HG03103 (cell line): ENCODE measurements at regions not wholly inside any gene's neighbourhood (a gene's known extent, or its start where the extent isn't known, plus 50 kb on each side); places are given as distances from the start of the nearest gene placed in this dataset.

Source experiments
- ATAC-seq: cut with Tn5 transposase; IDR thresholded peaks from one replicate; pipeline ENCODE4 v1.9.1; 2021; ENCODE audit warnings: low read depth; ENCODE audit not compliant: unreplicated experiment

DNA sequence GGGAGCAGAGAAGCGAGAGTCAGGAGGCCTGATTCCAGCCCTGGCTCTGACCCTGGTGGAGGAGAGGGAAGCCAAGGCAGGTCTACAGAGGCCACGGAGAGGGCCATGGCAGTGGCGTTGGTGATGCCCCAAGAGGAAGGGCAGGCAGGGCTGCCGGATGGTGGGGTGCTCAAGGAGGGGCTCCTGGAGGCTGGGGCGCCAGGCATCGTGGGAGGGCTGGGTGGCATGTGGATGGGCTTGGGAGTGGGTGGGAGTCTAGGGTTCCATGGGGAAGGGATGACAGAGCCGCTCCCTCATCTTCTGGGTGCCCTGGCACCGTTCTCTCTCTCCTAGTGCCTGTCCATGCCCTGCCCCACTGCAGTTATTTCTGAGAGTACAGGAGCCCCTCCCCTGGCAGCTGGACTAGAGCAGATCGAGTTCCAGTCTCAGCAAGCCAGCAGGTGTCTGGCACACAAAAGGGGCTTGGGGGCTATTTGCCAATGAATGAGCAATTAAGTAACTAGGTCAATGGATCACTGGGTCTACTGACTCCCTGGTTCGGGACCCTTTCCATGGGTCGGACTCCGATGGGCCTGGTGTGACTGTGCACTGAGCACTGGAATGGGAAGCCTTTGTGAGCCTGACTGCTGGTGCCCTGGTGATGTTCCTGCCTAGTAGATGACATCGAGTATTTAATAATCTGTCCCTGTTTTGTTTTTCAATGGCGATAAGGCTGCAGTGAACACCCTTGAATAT lies 570.0 kb downstream of the TBC1D22A start:
- ATAC-seq: no peak

DNA sequence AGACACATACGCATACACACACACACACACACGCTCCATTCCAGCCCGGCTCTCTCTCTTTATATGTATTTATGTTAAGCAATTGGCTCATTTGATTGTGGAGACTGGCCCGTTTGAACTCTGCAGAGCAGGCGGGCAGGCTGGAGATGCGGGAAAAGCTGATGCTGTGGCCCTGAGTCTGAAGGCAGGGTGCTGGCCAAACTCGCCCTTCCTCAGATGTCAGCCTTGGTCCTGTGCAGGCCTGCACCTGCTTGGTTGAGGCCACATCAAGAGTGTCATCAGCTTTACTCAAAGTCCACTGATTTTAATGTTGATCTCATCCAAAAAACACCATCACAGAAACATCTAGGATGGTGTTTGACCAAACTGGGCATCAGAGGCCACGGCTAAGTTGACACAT lies 569.3 kb downstream of the TBC1D22A start:
- no peak for ATAC-seq

DNA sequence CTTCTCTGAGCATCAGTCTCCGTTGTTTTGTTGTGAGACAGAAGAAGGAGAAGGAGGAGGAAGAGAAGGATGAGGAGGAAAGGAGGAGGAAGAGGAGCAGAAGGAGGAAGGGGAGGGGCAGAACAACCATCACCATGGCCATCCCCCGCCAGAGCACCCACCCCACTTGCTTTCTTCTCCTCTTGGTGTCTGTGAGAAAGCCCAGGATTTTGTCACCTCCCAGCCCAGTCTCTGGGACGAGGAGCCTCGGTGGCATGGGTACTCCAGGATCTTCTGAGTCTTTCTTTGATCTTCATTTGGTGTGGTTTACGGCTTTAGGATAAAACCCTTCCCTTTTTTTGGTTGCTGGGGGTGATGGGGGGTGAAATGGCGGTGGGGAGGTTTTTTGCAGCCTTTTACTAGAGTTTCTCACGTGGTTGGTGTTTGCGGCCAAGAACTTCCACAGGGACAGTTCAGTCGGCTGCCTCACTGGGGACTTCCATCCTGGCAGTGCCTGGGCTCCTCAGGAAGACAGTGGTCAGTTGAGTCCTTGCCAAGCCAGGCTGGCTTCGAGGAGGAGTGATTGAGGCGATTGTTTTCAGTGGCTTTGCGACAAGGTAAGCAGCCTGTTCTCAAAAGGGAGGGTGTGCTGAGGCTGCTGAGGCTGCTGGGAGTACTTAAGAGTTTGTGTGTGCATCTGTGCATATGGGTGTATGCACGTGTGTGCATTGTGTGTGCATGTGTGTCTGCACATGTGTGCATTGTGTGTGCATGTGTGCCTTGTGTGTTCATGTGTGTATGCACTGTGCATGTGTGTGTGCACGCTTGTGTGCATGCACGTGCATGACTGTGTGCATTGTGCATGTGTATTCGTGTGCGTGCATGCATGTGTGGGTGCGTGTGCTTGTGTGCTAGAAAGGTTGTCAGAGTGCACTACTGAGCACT lies 567.5 kb downstream of the TBC1D22A start:
- ATAC-seq: no peak

DNA sequence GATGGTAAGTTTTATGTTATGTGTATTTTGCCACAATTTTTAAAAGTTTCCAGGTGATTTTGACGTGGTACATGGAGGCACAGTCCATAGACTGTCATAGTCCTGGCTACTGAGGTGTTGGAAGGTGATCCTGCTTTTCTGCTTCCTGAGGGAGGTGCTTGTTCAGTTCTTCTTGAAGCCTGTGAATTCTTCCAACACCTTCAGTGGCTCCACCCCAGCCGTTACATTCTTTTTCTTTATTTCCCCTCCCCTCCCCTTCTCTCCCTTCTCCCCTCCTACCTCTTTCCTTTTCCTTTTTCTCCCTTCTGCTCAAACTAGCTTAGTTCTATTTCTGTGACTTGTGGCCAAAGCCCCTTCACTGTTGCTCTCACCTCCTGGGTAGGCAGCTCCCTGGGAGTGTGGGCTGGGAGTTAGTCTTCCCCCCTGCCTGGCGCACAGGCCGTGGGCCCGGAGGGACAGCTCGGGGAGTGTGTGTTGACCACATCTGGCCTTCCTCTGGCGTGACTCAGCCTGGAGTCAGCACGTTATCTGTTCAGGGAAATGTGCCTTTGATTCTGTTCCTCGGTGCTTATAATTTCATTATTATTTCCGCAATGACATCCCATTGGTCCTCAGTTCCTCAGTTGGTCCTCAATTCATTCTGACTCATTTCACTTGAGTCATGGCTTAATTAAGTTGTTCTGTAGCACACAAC lies 566.2 kb downstream of the TBC1D22A start:
- no peak for ATAC-seq

DNA sequence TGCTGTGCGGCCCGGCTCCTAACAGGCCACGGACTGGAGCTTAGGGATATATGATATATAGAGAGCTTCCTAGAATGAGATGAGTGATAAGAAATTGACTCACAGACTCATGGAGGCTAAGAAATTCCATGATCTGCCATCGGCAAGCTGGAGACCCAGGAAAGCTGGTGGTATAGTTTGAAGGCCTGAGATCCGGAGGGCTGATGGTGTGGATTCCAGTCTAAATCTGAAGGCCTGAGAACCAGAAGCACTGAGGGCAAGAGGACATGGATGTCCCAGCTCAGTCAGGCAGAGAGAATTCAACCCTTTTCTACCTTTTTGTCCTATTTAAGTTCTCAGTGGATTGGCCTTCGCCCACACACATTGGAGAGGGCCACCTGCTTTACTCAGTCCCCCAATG lies 564.8 kb downstream of the TBC1D22A start:
- no peak for ATAC-seq

DNA sequence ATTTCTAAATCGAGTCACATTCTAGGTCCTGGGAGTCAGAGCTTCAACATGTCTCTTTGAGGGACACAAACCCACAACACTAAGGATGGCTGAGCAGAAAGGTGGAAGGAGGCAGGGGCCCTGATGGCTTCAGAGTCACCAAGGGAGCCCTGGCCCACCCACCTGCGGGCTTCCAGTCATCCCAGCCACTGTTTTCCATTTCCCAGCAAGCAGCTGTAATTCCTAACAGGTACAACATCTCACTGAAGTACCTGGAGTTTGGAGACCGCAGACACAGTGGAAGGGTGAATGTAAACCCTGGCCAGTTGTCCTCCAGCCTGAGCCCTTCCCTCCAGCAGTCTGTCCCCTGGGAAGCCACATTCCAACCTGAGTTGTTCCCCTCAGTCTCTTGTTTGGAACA lies 562.8 kb downstream of the TBC1D22A start:
- no peak for ATAC-seq

DNA sequence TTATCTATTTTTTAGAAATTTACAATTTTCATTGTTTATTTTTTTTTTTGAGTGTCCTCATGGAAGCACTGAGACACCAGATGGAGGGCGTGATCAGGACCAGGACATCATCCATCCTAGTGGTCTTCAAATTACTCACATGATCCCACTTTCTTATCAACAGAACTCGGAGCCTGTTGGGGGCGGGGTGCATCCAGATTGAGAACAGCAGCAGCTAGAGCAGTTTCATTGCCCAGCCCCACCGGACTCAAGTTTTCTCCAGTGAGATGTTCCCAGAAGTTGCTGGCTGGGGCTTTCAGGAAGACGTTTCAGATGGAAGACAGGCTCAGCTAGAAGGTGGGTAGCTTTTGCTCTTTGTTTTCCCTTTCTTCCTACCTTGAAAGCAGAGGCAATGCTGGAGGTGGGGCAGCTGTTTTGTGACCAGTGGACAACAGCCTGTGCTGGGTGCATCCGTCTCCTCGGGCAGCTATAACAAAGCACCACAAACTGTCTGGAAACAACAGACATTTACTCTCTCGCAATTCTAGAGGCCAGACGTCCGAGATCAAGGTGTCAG lies 562.1 kb downstream of the TBC1D22A start:
- no peak for ATAC-seq

DNA sequence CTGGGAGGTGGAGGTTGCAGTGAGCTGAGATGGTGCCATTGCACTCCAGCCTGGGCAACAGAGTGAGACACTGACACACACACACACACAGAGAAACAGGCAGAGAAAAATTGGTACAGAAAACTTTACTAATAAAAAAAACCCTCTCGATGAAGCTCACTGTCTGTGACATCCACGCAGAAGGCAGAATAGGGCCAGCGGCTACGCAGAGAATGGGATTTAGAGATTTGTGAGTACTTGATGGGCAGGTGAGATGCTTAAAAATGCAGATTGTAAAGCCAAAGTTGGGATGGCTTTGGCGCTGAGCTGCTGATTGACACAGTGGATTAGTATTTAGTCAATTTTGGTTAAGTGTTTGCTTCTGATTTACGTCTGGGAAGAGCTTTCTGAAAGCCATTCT lies 561.1 kb downstream of the TBC1D22A start:
- ATAC-seq: no peak

DNA sequence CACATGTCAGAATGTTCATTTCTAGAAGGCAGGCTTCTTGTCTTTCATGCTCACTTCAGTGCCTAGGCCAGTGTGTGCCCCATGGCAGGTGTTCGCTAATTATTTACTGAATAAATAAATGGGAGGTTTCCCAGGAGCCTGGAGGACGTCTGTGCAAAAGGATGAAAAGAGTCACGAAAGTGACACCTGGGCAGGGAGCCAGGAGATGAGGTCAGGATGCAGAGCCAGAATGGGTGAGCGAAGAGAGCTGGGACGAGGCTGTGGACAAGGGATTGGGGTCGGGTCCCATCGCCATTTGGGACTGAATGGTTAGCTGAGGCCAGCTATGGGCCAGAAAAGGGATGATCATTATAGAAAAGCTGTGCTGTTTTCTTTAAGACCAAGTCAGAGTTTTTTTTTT lies 560.4 kb downstream of the TBC1D22A start:
- no peak for ATAC-seq

DNA sequence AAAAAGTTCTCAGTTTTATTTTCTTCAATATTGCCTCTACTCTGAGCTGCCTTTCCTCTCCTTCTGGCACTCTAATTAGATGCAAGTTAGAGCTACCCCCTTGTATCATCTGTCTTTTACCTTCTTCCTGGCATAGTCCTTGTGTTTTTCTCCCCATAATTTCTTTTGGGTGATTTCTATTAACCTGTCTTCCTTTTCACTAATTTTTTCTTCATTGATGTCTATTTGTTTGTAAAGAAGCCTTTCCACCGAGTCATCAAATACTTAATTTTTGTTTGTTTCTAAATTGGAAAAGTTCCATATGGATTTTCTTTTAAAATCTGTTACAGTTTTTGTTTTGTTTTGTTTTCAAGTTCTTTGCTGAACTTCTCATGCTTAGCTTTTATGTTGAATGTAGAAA lies 558.1 kb downstream of the TBC1D22A start:
- no peak for ATAC-seq

DNA sequence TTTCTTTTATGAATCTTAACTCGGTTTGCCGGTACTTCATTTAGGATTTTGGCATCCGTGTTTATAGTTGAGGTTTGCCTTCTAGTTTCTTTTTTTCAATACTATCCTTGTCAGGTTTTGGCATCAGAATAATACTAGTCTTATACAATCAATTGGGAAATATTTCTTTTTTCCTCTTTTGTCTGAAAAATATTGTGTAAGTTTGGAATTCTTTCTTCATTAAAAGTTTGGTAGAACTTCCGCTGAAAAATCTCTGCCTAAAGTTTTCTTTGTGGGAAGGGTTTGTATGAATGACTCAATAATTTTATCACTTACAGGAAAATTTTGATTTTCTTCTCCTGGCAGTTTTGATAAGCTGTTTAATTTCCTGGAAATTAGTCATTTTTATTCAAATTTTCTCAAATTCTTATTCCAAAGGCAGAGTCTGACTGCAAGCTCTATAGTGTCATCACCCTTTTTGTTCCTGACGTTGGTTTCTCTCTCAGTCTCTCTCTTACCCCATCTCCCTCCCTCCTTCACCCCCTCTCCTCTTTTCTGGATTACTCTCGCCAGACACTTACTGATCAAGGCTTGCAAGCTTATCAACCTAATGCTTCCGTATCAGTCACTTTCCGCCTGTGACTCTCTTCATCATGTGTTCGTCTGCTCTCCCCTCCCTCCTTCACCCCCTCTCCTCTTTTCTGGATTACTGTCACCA lies 555.7 kb downstream of the TBC1D22A start:
- ATAC-seq: no peak

DNA sequence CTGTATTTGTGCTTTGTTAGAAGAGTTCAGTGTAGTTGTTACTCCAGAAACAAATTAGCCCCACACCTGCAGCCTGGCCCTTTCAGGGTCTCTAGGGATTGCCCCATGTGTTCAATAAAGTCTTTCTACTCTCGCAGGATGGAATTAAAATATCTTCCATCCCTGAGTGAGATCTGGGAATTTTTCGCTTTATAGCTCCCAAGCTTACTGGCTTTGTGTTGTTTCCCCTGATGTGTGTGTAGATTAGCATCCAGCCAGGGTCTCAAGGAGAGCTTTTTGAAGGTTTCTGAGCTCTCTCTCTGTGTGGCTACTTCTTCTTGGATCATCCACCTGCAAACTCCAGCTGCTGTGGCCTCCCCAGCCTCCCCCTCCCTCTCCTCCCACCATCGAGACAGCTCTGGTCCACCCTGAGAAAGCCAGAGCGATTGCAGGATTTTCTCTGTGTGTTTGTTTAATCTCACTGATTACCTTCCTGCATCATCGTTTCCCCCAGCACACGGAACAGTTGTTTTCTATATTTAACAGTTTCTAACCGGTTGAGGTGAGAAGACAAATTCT lies 553.5 kb downstream of the TBC1D22A start:
- no peak for ATAC-seq

DNA sequence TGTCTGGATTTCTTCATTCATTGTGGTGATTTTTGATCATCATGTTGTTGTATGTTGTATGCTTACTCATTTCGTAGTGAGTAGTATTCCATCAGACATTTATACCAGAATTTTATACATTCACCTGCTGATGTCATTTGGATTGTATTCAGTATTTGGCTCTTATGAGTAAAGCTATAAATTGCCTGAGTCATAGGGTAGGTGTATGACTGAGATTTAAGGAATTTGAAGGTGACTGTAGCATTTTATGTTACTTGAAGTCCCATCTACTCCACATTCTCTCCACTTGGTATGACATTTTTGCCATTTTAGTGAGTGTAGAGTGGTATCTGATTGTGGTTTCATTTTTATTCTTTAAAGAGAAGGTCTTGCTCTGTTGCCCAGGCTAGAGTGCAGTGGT lies 548.2 kb downstream of the TBC1D22A start:
- ATAC-seq: no peak

DNA sequence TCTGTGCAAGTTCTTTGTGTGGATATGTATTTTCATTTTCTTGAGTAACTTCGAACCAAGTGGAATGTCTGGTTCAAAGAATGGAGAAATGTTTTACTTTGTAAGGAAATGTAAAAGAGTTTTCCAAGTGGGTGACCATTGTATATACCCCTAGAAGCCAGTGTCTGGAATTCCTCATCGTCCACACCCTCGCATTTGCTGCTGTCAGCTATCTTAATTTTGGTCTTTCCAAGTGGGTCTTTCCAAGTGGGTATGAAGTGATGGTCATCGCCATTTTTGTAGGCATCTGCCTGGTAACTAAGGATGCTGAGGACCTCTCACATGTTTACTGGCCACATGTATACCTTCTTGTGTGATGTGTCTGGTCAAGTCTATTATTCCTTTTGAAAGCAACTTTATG lies 547.5 kb downstream of the TBC1D22A start:
- ATAC-seq: no peak

DNA sequence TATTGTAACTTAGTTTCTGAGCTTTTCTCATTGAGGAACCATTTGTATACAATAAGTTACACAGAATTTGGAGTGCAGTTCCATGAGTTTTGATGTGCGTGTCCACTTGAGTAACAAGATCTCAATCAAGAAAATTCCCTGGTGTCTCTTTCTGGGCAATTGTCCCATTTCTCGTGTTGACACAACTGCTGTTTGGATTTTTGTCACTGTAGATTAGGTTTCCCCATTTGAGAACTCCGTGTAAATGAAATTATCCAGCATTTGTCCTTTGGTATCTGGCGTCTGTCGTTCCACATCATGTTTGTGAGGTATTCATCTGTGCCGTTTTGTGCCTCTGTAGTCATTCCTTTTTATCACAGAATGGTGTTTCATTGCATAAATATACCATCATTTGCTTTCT lies 547.0 kb downstream of the TBC1D22A start:
- ATAC-seq: no peak

DNA sequence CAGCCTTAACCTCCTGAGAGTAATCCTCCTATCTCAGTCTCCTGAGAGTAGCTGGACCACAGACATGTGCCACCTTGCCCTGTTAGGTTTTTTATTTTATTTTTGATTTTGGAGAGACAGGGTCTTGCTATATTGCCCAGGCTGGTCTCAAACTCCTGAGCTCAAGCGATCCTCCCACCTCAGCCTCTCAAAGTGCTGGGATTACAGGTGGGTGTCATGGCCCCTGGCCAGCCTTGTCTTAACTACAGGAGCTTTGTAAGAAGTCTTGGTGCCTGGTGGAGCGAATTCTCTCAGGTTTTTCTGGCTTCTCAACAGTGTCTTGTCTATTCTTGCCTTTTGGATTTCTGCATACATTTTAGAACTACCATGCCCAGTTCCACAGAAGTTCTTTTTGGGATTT lies 546.4 kb downstream of the TBC1D22A start:
- no peak for ATAC-seq

DNA sequence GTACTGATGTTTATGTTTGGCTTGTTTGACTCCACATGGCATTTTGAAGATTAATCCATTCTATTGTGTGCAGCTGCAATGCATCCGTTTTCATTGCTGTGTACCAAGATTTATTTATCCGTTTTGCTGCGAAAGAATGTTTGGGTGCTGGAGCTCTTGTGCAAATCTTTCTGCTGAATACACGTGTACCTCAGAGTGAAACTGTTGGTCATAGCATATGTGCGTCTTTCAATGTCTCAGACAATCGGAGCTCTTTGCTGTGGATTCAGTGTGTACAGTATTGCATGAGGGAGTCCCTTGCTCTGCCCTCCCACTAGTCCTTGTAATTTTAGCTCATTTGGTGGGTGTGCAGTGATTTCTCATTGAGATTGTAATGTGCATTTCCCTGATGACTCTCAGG lies 545.4 kb downstream of the TBC1D22A start:
- ATAC-seq: no peak

DNA sequence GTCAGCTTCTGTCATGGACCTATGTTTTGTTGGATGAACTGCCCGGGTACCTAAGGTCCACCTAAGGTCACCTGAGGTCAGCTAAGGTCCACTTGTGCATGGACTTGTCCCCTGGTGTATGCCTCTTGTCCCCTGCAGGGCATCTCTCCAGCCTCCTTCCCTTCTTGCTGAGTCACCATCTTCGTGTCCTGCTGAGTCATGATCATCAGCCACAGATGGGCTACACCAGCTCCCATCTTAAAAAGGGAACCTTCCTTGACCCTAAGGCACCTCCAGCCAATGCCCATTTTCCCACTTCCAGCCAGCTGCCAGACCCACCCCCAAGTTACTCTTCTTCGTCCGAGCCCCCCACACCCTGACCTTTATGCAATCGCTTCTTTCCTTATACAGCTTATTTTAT lies 544.9 kb downstream of the TBC1D22A start:
- no peak for ATAC-seq

DNA sequence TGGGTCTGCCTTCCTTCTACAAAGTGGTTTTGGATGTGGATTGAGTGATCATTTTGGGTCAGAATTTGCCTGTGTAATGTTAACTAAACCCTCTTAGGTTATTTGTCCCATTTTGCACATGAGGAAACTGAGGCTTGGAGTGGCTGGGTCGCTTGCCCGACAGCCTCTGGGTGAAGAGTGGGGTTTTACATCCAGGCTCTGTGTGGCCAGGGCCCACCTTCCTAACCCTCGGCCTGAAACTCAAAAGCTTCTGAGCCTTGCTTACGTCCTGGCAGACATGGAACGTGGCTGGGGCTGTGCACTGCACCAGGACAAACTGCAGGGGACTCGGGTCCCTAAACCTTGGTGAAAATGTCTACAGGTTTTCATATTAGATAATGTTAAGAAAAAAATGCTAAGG lies 542.4 kb downstream of the TBC1D22A start:
- no peak for ATAC-seq

DNA sequence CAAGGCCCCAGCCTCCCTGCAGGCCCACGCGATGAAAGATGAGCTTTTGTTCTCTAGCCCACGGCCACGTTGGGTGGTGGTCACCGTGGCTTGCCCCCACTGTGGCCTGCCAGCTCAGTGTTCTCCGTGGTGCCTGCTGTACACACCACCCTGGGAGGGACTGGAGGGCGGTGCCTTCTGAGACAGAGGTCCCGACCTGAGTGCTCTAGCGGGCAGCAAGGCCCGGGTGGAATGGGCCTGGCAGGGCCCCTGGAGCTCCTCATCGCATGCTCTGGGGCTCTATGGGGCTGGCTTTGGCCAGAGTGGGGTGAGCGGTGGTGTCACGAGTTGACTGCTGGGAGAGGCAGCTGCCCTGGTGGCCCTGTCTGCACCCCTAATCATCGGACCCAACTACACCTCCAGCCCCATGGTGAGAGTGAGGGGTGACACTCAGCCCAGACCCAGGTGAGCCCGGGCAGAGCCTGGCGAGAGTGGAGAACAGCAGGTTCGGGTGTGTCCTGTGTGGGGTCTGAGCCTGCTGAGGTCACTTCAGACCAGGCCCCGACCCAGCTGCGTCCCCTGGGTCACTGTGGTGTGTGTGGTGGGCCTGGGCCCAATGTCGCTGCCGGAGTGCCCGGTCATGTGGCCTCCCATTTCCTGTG lies 541.9 kb downstream of the TBC1D22A start:
- no peak for ATAC-seq
